A172 (cell line): ENCODE measurements at regions not wholly inside any gene's neighbourhood (a gene's known extent, or its start where the extent isn't known, plus 50 kb on each side); places are given as distances from the start of the nearest gene placed in this dataset.
A peak's percentile ranks its signal among the peaks of the same experiment; 100 is the strongest.
"Not testable (repeated sequence)": the region's sequence is repeated elsewhere in the genome, so short reads cannot be mapped to it uniquely, and the experiment has no call there.

ENCODE experiments used
- DNase-seq: peaks from one replicate; pipeline ENCODE4 v3.0.0-alpha.2; 2015; ENCODE audit warnings: low spot score

DNA sequence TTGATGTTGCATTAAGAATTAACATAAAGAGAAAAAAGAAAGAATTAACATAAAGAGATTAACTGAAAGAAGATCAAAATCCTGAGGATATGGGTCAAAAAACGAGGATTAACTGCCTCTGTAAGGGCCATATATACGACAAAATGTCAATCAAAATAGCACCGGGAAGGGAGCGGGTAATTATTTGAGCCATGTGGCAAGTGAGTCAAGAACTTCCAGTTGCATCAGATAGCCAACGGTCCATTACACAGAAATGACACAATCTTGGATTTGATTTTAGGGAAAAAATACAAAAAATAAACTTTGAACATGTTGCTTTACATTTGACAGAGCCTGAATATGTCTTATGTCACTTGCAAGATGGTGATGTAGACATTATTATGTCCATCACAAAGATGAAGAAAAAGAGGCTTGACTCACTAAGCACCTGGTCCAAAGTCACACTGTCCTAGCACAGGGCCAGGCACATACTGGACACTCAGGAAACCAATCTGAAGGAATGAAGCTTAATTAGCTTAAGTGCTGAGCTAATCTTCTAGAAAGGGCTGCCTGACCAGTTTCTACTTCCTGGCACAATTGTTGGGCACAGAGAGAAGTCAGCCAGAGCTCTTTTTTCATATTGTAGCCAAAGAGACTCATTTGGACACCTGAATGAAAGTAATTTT lies 273.2 kb upstream of the PAPPA start:
- DNase-seq = no peak

GRCh38 chr9:115882911-115883310 lies 270.7 kb upstream of the PAPPA start:
- no peak for DNase-seq

GRCh38 chr9:115883467-115884329 lies 269.9 kb upstream of the PAPPA start:
- peak; percentile 55 for DNase-seq

GRCh38 chr9:115884846-115885245 lies 268.7 kb upstream of the PAPPA start:
- DNase-seq = no peak

GRCh38 chr9:115888131-115888530 lies 265.5 kb upstream of the PAPPA start:
- DNase-seq = no peak

DNA sequence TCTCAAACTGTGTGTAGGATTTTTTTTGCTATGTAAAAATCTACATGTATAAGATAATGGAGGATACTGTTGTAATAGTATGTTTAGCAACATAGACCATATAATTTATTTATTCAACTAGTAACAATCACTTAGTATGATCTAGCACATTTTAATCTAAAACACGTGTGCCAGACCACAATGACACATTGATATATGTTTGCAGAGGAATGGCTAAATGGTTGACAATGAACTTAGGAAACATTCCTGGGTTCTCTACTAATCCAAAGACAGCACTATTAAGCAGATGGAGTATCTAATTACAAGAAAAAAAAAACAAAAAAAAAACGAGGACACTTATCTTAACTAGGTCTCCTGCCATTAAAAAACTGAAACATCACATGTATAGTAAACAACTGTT lies 261.7 kb upstream of the PAPPA start:
- DNase-seq = peak; percentile 17

GRCh38 chr9:115898478-115898877 lies 255.1 kb upstream of the PAPPA start:
- DNase-seq = not testable (repeated sequence)

GRCh38 chr9:115900698-115901097 lies 252.9 kb upstream of the PAPPA start:
- DNase-seq = no peak

DNA sequence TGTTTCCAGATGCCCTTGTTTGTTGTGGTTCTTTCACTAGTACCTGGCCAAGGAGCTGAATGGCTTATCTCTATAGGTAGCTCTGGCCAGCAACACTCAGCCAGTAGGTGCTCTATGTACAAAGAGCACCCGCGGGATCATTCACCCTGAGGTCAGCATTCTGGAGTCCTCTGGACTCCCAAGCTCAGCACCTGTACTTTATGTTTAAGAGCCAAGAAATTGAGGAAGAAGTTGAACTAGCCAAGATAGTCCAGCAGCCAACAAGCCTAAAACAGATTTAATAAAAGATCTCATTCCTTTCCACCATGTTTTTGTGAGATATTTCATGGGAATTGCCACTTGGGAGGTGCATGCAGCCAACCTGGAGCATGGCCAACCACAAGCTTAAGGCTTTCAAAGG lies 242.6 kb upstream of the PAPPA start:
- no peak for DNase-seq

DNA sequence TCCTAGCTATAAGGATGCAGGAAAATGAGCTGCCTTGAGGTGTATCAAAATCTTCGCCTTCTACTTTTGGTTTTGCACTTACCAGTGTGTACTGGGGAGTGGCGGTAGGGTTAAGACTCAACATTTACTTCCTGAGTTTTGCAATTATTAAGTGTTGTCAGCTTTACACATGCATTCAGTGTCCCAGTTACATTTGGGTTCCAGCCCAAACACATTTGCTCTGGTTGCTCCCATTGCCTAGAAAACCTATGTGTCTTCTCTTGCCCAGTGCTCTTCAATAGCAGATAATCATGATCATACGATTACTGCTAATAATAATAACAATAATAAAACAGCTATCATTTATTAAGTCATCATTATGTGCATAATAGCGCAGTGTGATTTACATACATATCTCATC lies 241.5 kb upstream of the PAPPA start:
- DNase-seq = no peak

GRCh38 chr9:115913696-115914095 lies 239.9 kb upstream of the PAPPA start:
- no peak for DNase-seq

- no peak for DNase-seq
These were observed 239.3 kb upstream of the PAPPA start for GRCh38 chr9:115914291-115914690.

GRCh38 chr9:115921301-115921700 lies 232.3 kb upstream of the PAPPA start:
- DNase-seq = no peak

- no peak for DNase-seq
These were observed 231.1 kb upstream of the PAPPA start for GRCh38 chr9:115922444-115922843.

- no peak for DNase-seq
These were observed 230.2 kb upstream of the PAPPA start for GRCh38 chr9:115923410-115923809.

DNA sequence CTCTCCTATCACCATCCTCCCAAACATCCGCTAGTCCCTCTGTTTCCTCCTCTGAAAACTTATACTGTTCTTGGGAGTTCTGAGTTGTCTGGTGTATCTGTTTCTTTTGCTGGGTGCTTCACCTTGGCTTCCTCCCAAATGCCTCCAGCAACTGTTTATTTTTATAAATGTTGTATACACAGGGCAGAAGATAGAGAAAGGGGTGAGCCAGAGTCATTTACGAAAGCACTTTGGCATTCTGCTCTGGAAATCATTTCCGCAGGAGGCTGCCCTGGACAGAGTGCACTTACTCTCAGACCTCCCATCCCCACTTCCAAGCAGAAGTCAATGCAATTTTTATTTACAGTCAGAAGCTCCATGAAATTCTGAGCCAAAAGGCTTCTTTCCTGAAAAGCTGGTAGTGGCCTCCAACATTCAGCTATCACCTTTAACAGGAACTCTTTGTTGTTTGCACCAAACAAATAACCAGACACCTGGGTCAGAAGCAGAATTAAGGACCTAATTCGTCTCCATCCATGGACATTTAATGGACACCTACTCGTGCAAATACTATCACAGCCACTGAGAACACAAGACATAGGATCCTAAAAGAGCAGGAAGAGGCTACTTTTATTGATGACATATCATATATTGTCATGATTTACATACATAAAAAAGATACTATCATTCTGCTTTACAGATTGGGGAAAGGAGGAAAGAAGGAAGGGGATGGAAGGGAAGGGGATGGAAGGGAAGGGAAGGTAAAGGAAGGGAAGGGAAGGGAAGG lies 229.5 kb upstream of the PAPPA start:
- peak; percentile 50 for DNase-seq

DNA sequence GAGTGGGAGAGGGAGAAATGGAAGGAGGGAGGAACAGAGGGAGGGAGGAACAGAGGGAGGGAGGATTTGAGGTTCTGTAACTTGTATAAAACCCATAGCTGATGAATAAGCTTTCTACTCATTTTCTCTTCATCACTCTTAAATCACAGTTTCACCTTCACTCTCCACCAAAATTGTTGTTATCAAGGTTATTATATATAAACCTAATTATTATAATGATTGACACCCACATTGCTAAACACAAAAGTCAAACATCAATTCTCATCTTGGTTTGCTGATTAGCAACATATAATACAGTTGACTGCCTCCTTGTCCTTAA lies 229.0 kb upstream of the PAPPA start:
- DNase-seq = no peak

- DNase-seq = no peak
These were observed 228.2 kb upstream of the PAPPA start for GRCh38 chr9:115925424-115925823.

DNA sequence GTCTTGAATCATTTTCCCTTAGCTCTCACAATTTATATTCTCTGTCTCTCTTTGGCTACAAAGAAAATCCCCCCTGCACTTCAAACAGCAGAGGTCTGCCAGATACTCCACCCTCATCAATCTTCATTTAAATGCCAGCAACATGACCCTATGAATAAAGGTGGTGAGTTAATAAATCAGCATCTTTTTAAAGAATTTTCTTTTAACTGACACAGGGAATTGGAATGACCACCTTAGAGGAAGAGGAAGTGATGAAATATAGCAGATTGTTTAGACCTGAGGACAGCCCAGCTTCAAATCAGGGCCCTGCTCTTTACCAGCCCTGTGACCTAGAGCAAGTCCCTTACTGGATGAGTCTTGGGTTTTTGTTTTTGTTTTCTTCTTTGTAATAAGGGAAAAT lies 223.1 kb upstream of the PAPPA start:
- no peak for DNase-seq

GRCh38 chr9:115938479-115938878 lies 215.1 kb upstream of the PAPPA start:
- DNase-seq = no peak

DNA sequence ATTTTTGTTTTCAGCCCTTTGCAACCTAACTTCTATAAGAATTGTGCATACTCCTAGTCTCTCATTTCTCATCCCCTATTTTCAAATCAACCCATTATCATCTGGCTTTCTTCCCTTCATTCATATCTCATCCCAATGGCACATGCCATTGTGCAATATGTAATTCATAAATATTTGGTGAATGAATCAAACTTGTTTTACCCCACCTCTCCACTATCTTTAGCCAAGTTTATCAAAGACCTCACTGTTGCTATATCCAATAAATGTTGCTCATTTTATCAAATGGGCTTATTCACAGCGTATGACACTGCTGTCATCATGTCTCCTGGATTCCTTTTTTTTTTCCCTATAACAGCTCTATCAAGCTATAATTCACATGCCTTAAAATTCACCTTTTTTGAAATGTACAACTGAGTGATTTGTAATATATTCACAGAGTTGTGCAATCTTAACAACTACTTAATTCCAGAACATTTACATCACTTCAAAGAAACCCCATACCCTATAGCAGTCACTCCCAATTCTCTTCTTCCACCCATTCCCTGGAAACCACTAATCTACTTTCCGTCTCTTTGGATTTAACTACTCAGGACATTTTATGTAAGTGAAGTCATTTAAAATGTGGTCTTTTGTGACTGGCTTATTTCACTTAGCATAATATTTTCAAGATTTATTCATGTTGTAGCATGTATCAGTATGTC lies 214.4 kb upstream of the PAPPA start:
- peak; percentile 39 for DNase-seq
